SK-N-MC (cell line): ENCODE measurements at regions not wholly inside any gene's neighbourhood (a gene's known extent, or its start where the extent isn't known, plus 50 kb on each side); places are given as distances from the start of the nearest gene placed in this dataset.

Experiments used
- EZH2 ChIP-seq: fragments of 200-600 bp; sonication (generic); IDR thresholded peaks from one replicate; pipeline ENCODE4 v1.6.1; 2017; ENCODE audit warnings: antibody characterized with exemption
- POLR2AphosphoS5 ChIP-seq: IDR thresholded peaks from 2 replicates; pipeline ENCODE4 v1.6.1; 2012; ENCODE audit warnings: mild to moderate bottlenecking, low read depth, low read length, borderline replicate concordance

- TF ChIP-seq EZH2 (no peak), POLR2AphosphoS5 (no peak)
Measured at GRCh38 chr4:125843947-125844346, 529.2 kb downstream of the FAT4 start.
